MM.1S (cell line): ENCODE measurements at regions not wholly inside any gene's neighbourhood (a gene's known extent, or its start where the extent isn't known, plus 50 kb on each side); places are given as distances from the start of the nearest gene placed in this dataset.

ENCODE experiments used
- DNase-seq: peaks from one replicate; pipeline ENCODE4 v3.0.0-alpha.2; 2015
- H2AFZ ChIP-seq: fragments of 300-600 bp; sonication (generic); 2 replicates; pipeline ENCODE4 v1.6.0; 2016; ENCODE audit warnings: antibody characterized with exemption, low read length
- H3F3A ChIP-seq: fragments of 300-600 bp; sonication (generic); 2 replicates; pipeline ENCODE4 v1.6.1; 2016; ENCODE audit warnings: mild to moderate bottlenecking, antibody characterized with exemption, low read length, moderate library complexity, mixed read lengths; ENCODE audit not compliant: insufficient read depth
- H3K27ac ChIP-seq: fragments of 300-600 bp; sonication (generic); 2 replicates; pipeline ENCODE4 v1.5.1; 2016; ENCODE audit warnings: mild to moderate bottlenecking, low read length
- H3K27me3 ChIP-seq: fragments of 300-600 bp; sonication (generic); replicated peaks from 2 replicates; pipeline ENCODE4 v1.6.0; 2016; ENCODE audit warnings: low read length; ENCODE audit not compliant: insufficient read depth
- H3K36me3 ChIP-seq: fragments of 300-600 bp; sonication (generic); replicated peaks from 2 replicates; pipeline ENCODE4 v1.6.1; 2016; ENCODE audit warnings: mild to moderate bottlenecking, low read length, mixed read lengths; ENCODE audit not compliant: insufficient read depth
- H3K4me1 ChIP-seq: fragments of 300-600 bp; sonication (generic); 2 replicates; pipeline ENCODE4 v1.6.1; 2016; ENCODE audit warnings: low read length, mixed read lengths
- H3K4me2 ChIP-seq: fragments of 300-600 bp; sonication (generic); 2 replicates; pipeline ENCODE4 v1.6.0; 2016; ENCODE audit warnings: low read depth, low read length
- H3K4me3 ChIP-seq: fragments of 300-600 bp; sonication (generic); 2 replicates; pipeline ENCODE4 v1.5.1; 2016; ENCODE audit warnings: low read length, mixed read lengths
- H3K79me2 ChIP-seq: fragments of 300-600 bp; sonication (generic); 2 replicates; pipeline ENCODE4 v1.6.1; 2016; ENCODE audit warnings: mixed run types, low read length, mixed read lengths
- H3K9ac ChIP-seq: fragments of 300-600 bp; sonication (generic); 2 replicates; pipeline ENCODE4 v1.6.1; 2016; ENCODE audit warnings: low read length, mixed read lengths
- H3K9me2 ChIP-seq: fragments of 300-600 bp; sonication (generic); replicated peaks from 2 replicates; pipeline ENCODE4 v1.6.1; 2016; ENCODE audit warnings: mild to moderate bottlenecking, low read length, mixed read lengths; ENCODE audit not compliant: insufficient read depth
- H3K9me3 ChIP-seq: fragments of 300-600 bp; sonication (generic); replicated peaks from 2 replicates; pipeline ENCODE4 v1.6.1; 2016; ENCODE audit warnings: mild to moderate bottlenecking, low read length, mixed read lengths; ENCODE audit not compliant: insufficient read depth
- H4K20me1 ChIP-seq: fragments of 300-600 bp; sonication (generic); 2 replicates; pipeline ENCODE4 v1.6.1; 2016; ENCODE audit warnings: mild to moderate bottlenecking, low read length, moderate library complexity, mixed read lengths; ENCODE audit not compliant: insufficient read depth
- CTCF ChIP-seq: fragments of 300-600 bp; sonication (generic); IDR thresholded peaks from 2 replicates; pipeline ENCODE4 v1.5.1; 2016; ENCODE audit warnings: antibody characterized with exemption, low read length, mixed read lengths
- EZH2 ChIP-seq: fragments of 300-600 bp; sonication (generic); optimal IDR thresholded peaks from 2 replicates; pipeline ENCODE3; 2017; ENCODE audit warnings: low read depth, mild to moderate bottlenecking, antibody characterized with exemption, low read length, mixed read lengths
- EZH2phosphoT487 ChIP-seq: fragments of 300-600 bp; sonication (generic); IDR thresholded peaks from 2 replicates; pipeline ENCODE4 v1.6.1; 2018; ENCODE audit warnings: antibody characterized with exemption, low read length

- no peak overlapping the region for H3K4me2 ChIP-seq
- TF ChIP-seq CTCF (no peak), EZH2phosphoT487 (no peak), EZH2 (no peak)
Observed at GRCh38 chr2:207432453-207432852, 97.3 kb upstream of the CREB1 start.

GRCh38 chr2:207434306-207434705, 95.5 kb upstream of the CREB1 start:
- H3K4me2 ChIP-seq, result no peak overlapping the region
- H4K20me1 ChIP-seq, result no peaks in the 10 kb centered on the region
- H3K9me2 ChIP-seq, result no peaks in the 10 kb centered on the region
- no peaks in the 10 kb centered on the region for H3K27me3 ChIP-seq
- no peak overlapping the region for H3K4me3 ChIP-seq
- H3K9me3 ChIP-seq, result no peaks in the 10 kb centered on the region
- H3F3A ChIP-seq, result no peaks in the 10 kb centered on the region
- H2AFZ ChIP-seq, result no peak overlapping the region
- H3K9ac ChIP-seq, result no peak overlapping the region
- H3K4me1 ChIP-seq, result no peaks in the 10 kb centered on the region
- TF ChIP-seq EZH2phosphoT487 (no peak), CTCF (no peak), EZH2 (no peak)
- no peaks in the 10 kb centered on the region for H3K36me3 ChIP-seq
- H3K27ac ChIP-seq, result no peak overlapping the region
- no peak for DNase-seq
- no peaks in the 10 kb centered on the region for H3K79me2 ChIP-seq

More at GRCh38 chr2:207432453-207432852, 97.3 kb upstream of the CREB1 start:
- H3K27me3 ChIP-seq, result no peaks in the 10 kb centered on the region
- no peak overlapping the region for H2AFZ ChIP-seq
- H3K9me3 ChIP-seq, result no peaks in the 10 kb centered on the region
- H3K4me3 ChIP-seq, result no peak overlapping the region
- H4K20me1 ChIP-seq, result no peaks in the 10 kb centered on the region
- H3K9me2 ChIP-seq, result no peaks in the 10 kb centered on the region
- no peaks in the 10 kb centered on the region for H3F3A ChIP-seq
- no peaks in the 10 kb centered on the region for H3K4me1 ChIP-seq
- H3K9ac ChIP-seq, result no peak overlapping the region
- DNase-seq, result no peak
- H3K79me2 ChIP-seq, result no peaks in the 10 kb centered on the region
- H3K27ac ChIP-seq, result no peak overlapping the region
- no peaks in the 10 kb centered on the region for H3K36me3 ChIP-seq

- H3K27me3 ChIP-seq, result no peaks in the 10 kb centered on the region
- no peaks in the 10 kb centered on the region for H3F3A ChIP-seq
- H3K36me3 ChIP-seq, result no peaks in the 10 kb centered on the region
- no peak overlapping the region for H3K27ac ChIP-seq
- H3K9me2 ChIP-seq, result no peaks in the 10 kb centered on the region
- no peak overlapping the region for H3K4me3 ChIP-seq
- no peaks in the 10 kb centered on the region for H4K20me1 ChIP-seq
- H3K4me1 ChIP-seq, result no peaks in the 10 kb centered on the region
- DNase-seq, result no peak
- no peak overlapping the region for H3K4me2 ChIP-seq
- no peaks in the 10 kb centered on the region for H3K9me3 ChIP-seq
- no peaks in the 10 kb centered on the region for H3K79me2 ChIP-seq
- H2AFZ ChIP-seq, result no peak overlapping the region
- TF ChIP-seq EZH2 (no peak), CTCF (no peak), EZH2phosphoT487 (no peak)
- no peak overlapping the region for H3K9ac ChIP-seq
Observed at GRCh38 chr2:207434899-207435465, 94.8 kb upstream of the CREB1 start.
